Colonic mucosa (tissue), 4 donors: ENCODE measurements at regions not wholly inside any gene's neighbourhood (a gene's known extent, or its start where the extent isn't known, plus 50 kb on each side); places are given as distances from the start of the nearest gene placed in this dataset.
A peak's percentile ranks its signal among the peaks of the same experiment; 100 is the strongest.

Experiments
- DNase-seq: peaks from one replicate; pipeline ENCODE4 v3.0.0-alpha.2; 2020
- H3K27ac ChIP-seq: fragments of 200-600 bp; one replicate; pipeline ENCODE4 v1.8.0; 2021
- H3K27me3 ChIP-seq: fragments of 200-600 bp; one replicate; pipeline ENCODE4 v1.8.0; 2021
- H3K36me3 ChIP-seq: fragments of 200-600 bp; one replicate; pipeline ENCODE4 v1.8.0; 2021
- H3K4me1 ChIP-seq: fragments of 200-600 bp; one replicate; pipeline ENCODE4 v1.8.0; 2021; ENCODE audit warnings: mild to moderate bottlenecking
- H3K4me3 ChIP-seq: fragments of 200-600 bp; one replicate; pipeline ENCODE4 v1.8.0; 2021
- H3K9ac ChIP-seq, 2 donors: one replicate each; pipeline ENCODE4 v1.7.0; 2013; ENCODE audit warnings: control low read depth in 2 of 2, low read depth in 2 of 2, low read length in 2 of 2
- H3K9me3 ChIP-seq: fragments of 200-600 bp; one replicate; pipeline ENCODE4 v1.8.0; 2021
- intact Hi-C: fragments of 100-400 bp; cut with DNase I; formaldehyde crosslinking; loops from one replicate; pipeline ENCODE4 v1.14.1; 2022
- TF ChIP-seq, protein P1 (sequence below): fragments of 200-600 bp; IDR thresholded peaks from one replicate; pipeline ENCODE4 v1.8.0; 2022; ENCODE audit warnings: antibody characterized with exemption, mild to moderate bottlenecking
- donor health status: healthy.
- donor health status: DM: no; HTN: no; CAD: no.
- donor health status: DM: no; HTN: no; CAD: no.

DNA sequence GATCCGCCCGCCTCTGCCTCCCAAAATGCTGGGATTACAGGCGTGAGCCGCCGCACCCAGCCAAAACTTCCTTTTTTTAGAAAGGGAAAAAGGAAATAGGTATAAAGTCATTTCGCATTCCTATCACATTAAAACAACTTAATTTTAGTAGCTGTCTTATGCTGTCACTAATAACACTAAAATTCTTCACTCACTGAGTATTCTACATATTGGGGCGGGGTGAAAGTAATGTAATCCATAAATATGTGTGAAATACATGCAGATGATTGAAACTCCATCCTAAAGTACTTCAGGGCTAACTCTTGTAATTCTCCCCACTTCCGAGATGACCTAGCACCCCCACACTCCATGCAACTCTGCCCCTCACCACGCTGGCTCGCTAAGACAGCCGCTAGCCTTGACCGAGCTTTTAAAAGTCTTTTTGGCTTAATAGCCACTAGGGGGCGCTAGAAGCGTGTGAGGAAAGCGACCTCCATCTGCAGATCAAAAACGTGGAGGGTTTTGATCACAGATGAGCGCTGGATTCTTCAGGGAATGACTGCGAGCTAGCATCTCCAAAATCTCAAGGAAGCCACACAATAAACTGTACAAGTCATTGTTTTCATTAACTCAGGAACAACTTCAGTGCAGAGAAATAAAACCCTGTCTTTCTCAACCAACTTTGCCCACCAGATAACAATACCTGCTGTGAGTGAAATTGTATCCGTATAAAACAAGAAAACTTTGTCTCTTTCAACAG, 129.3 kb upstream of the IGF1R start:
- TF ChIP-seq, protein P1, sequence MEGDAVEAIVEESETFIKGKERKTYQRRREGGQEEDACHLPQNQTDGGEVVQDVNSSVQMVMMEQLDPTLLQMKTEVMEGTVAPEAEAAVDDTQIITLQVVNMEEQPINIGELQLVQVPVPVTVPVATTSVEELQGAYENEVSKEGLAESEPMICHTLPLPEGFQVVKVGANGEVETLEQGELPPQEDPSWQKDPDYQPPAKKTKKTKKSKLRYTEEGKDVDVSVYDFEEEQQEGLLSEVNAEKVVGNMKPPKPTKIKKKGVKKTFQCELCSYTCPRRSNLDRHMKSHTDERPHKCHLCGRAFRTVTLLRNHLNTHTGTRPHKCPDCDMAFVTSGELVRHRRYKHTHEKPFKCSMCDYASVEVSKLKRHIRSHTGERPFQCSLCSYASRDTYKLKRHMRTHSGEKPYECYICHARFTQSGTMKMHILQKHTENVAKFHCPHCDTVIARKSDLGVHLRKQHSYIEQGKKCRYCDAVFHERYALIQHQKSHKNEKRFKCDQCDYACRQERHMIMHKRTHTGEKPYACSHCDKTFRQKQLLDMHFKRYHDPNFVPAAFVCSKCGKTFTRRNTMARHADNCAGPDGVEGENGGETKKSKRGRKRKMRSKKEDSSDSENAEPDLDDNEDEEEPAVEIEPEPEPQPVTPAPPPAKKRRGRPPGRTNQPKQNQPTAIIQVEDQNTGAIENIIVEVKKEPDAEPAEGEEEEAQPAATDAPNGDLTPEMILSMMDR: peak; percentile 80
- Histone ChIP-seq H3K36me3 (no peaks in the 10 kb centered on the region), H3K4me1 (no peaks in the 10 kb centered on the region), H3K9ac (no peak overlapping the region), H3K27me3 (no peaks in the 10 kb centered on the region), H3K27ac (no peak overlapping the region), H3K4me3 (no peak overlapping the region), H3K9me3 (no peaks in the 10 kb centered on the region)
- intact Hi-C loops: loop anchor here (2.0 kb wide), 1 partner anchor 140 kb away; no protein-coding TSS in a partner anchor
- peak; percentile 46 for DNase-seq

DNA sequence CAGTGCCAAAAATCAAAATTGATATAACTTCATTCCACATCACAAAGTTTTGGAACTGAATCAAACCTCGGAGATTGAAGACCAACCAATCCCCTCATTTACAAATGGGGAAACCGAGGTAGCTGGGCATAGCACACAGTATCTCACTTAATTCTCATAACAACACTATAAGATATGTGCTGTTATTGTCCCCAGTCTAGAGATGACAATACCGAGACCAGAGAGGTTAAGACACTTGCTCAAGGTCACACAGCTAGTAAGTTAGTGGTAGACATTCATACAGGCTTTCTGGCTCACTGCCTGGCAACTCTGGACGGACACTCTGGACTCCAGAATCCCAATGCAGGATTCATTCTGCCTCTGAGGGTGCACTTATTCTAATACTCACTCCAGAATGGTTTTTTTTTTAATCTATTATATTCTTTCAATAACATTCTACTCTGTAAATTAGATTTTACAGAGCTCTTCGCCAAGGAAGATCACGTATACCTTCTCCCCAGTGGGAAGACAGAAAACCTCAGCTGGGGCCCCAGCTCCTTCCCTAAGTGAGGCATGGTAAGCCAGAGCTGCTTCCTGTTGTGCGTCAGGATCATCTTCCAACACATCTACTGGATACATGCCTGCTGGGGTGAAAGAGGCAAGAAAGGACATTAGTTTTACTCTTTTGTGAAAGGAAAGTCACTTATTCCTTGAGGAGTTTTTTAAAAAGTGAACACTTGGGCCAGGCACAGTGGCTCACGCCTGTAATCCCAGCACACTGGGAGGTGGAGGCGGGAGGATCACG, 128.4 kb upstream of the IGF1R start:
- intact Hi-C loops: loop anchor here (2.0 to 5.0 kb wide), 2 partner anchors 139 to 557 kb away; no protein-coding TSS in a partner anchor
- TF ChIP-seq, protein P1: no peak
- H3K4me3 ChIP-seq: no peak overlapping the region
- no peaks in the 10 kb centered on the region for H3K4me1 ChIP-seq
- H3K27me3 ChIP-seq: no peaks in the 10 kb centered on the region
- no peaks in the 10 kb centered on the region for H3K36me3 ChIP-seq
- DNase-seq: no peak
- H3K9me3 ChIP-seq: no peaks in the 10 kb centered on the region
- H3K27ac ChIP-seq: no peak overlapping the region
- H3K9ac ChIP-seq: no peak overlapping the region

DNA sequence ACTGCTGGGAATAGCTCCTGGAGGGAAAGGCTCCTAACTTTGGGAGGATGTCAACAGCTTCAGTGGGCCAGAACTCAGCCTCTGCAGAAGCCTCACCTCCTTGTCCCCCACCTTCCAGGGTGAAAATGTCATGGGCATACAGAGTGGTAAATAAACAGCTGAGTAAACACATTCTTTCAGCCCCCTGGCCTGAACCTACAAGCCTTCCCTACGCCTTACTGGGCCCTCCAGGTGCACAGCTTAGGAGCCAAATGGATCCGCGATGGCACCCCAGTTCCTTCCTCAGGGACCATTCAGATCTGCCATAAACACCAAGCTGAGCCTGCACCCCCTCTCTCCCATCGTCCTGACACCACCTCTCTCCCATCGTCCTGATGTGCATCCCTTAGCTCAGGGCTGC, 126.2 kb upstream of the IGF1R start:
- no peak overlapping the region for H3K9ac ChIP-seq
- TF ChIP-seq, protein P1: no peak
- H3K27ac ChIP-seq: no peak overlapping the region
- no peaks in the 10 kb centered on the region for H3K36me3 ChIP-seq
- no peak overlapping the region for H3K4me3 ChIP-seq
- intact Hi-C loops: loop anchor here (5.0 kb wide), 1 partner anchor 555 kb away; no protein-coding TSS in a partner anchor
- no peak for DNase-seq
- no peaks in the 10 kb centered on the region for H3K27me3 ChIP-seq
- no peaks in the 10 kb centered on the region for H3K9me3 ChIP-seq
- no peaks in the 10 kb centered on the region for H3K4me1 ChIP-seq

DNA sequence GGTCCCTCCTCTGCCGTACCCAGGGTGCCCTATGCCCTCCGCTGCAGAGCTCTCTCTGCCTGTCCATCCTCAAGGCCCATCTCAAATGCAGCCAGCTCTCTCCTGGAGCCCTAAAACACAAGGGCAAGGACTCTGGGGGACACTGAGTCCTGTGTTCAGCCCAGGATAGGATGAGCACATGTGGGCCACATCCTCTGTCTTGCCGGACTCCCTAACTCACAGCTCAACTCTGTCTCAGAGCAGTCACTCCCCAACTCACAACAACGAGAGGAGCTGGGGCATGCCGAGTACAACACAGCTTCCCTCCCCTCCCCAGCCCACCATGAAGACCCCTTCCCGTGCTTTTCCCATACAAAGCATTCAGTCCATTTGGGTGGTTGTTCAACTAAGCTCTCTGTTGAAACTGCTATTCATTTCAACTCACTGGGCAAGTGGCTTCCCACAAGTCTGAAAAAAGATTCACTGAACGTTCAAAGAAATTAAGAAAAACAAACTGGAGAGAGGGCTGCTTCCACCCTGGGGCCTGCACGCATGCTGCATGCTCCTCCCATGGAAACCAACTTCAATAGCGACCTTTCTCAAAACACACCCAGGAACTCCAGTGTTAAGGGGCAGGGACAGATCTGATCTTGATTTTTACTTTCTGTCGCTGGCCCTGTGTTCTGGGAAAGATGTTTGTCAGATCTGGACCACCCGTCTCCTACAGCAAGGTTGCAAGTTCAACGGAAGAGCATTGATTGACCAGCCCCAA, 124.3 kb upstream of the IGF1R start:
- TF ChIP-seq, protein P1: no peak
- Histone ChIP-seq H3K4me1 (no peaks in the 10 kb centered on the region), H3K9me3 (no peaks in the 10 kb centered on the region), H3K27me3 (no peaks in the 10 kb centered on the region), H3K36me3 (no peaks in the 10 kb centered on the region), H3K27ac (no peak overlapping the region), H3K4me3 (no peak overlapping the region), H3K9ac (no peak overlapping the region)
- intact Hi-C loops: loop anchor here (5.0 kb wide), 1 partner anchor 553 kb away; no protein-coding TSS in a partner anchor
- DNase-seq: no peak
